A673 (cell line): ENCODE measurements at regions not wholly inside any gene's neighbourhood (a gene's known extent, or its start where the extent isn't known, plus 50 kb on each side); places are given as distances from the start of the nearest gene placed in this dataset.

Source experiments
- BruUV-seq: library from RNA; stranded (reverse); fragments of 400-500 nt; replicated peaks from 2 replicates; lab custom pipeline; 2021; lab: Mats Ljungman, UMichigan
- CTCF ChIA-PET: fragments of 300-600 bp; sonication (Branson Sonifier 250); formaldehyde crosslinking; loops from one replicate; lab custom pipeline; 2022; ENCODE audit warnings: antibody characterized with exemption; lab: Charles Lee
- POLR2A ChIA-PET: fragments of 300-600 bp; sonication (Branson Sonifier 250); formaldehyde crosslinking; loops from one replicate; lab custom pipeline; 2022; ENCODE audit warnings: antibody characterized with exemption; ENCODE audit not compliant: low non-redundant PET; lab: Charles Lee
- DNase-seq: peaks from one replicate; pipeline ENCODE4 v3.0.0-alpha.2; 2015; ENCODE audit warnings: low spot score
- H3K27ac ChIP-seq: fragments of 200-600 bp; sonication (generic); 2 replicates; pipeline ENCODE4 v1.5.1; 2016; ENCODE audit warnings: mixed run types, low read depth, mild to moderate bottlenecking, mixed read lengths, antibody characterized with exemption, low read length; ENCODE audit not compliant: poor library complexity, severe bottlenecking
- H3K27me3 ChIP-seq: fragments of 200-600 bp; sonication (generic); replicated peaks from 2 replicates; pipeline ENCODE4 v1.6.1; 2017; ENCODE audit warnings: mixed run types, low read depth, mild to moderate bottlenecking, mixed read lengths, antibody characterized with exemption, low read length; ENCODE audit not compliant: insufficient read depth, poor library complexity
- H3K36me3 ChIP-seq: fragments of 200-600 bp; sonication (generic); 2 replicates; pipeline ENCODE4 v1.6.1; 2016; ENCODE audit warnings: mixed run types, mild to moderate bottlenecking, mixed read lengths, antibody characterized with exemption, low read length; ENCODE audit not compliant: insufficient read depth, poor library complexity, severe bottlenecking
- H3K4me1 ChIP-seq: fragments of 200-600 bp; sonication (generic); 2 replicates; pipeline ENCODE4 v1.6.1; 2017; ENCODE audit warnings: mixed run types, mild to moderate bottlenecking, mixed read lengths, antibody characterized with exemption, low read length; ENCODE audit not compliant: insufficient read depth, poor library complexity, severe bottlenecking
- H3K4me3 ChIP-seq: fragments of 200-600 bp; sonication (generic); 2 replicates; pipeline ENCODE4 v1.5.1; 2016; ENCODE audit warnings: low read depth, mixed run types, mild to moderate bottlenecking, mixed read lengths, low read length; ENCODE audit not compliant: poor library complexity, severe bottlenecking
- H3K9me3 ChIP-seq: fragments of 200-600 bp; sonication (generic); 2 replicates; pipeline ENCODE4 v1.6.1; 2016; ENCODE audit warnings: mixed run types, low read depth, mild to moderate bottlenecking, mixed read lengths, antibody characterized with exemption, low read length; ENCODE audit not compliant: poor library complexity, severe bottlenecking
- EZH2 ChIP-seq: fragments of 200-600 bp; sonication (generic); IDR thresholded peaks from 2 replicates; pipeline ENCODE4 v1.6.1; 2017; ENCODE audit warnings: borderline replicate concordance, low read depth, mild to moderate bottlenecking, mixed read lengths, antibody characterized with exemption, low read length; ENCODE audit not compliant: poor library complexity, severe bottlenecking
- intact Hi-C: fragments of 100-400 bp; cut with micrococcal nuclease; formaldehyde crosslinking; loops from one replicate; pipeline ENCODE4 v1.10.0; 2022; ENCODE audit not compliant: unreplicated experiment
- TF ChIP-seq, protein P1 (sequence below): fragments of 300-800, 200-600 bp; sonication (generic); conservative IDR thresholded peaks from 2 replicates; pipeline ENCODE4 v1.5.1; 2017; ENCODE audit warnings: low read depth, mild to moderate bottlenecking, antibody characterized with exemption, low read length, moderate library complexity, mixed read lengths

DNA sequence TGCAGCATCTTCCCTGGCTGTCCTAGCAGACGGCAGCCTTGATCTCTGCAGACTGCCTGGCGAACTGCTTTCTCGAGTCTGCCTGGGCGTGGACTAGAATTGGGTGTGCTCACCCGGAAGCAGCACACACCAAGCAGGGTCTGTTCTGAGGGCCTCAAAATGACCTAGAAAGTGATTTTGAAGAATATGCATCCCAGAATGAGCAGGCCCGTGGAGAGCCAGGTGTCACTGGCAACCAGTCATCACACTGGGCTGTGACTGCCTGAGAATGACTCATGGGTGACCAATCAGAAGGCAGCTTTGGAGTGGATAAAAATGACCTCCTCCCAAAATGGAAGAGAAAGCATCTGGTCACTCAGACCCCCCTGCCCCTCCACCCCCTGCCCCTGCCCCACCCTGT, 114.9 kb upstream of the NECTIN1 start:
- no peaks in the 10 kb centered on the region for H3K4me1 ChIP-seq
- H3K27ac ChIP-seq: no peak overlapping the region
- no peak for TF ChIP-seq EZH2
- TF ChIP-seq, protein P1, sequence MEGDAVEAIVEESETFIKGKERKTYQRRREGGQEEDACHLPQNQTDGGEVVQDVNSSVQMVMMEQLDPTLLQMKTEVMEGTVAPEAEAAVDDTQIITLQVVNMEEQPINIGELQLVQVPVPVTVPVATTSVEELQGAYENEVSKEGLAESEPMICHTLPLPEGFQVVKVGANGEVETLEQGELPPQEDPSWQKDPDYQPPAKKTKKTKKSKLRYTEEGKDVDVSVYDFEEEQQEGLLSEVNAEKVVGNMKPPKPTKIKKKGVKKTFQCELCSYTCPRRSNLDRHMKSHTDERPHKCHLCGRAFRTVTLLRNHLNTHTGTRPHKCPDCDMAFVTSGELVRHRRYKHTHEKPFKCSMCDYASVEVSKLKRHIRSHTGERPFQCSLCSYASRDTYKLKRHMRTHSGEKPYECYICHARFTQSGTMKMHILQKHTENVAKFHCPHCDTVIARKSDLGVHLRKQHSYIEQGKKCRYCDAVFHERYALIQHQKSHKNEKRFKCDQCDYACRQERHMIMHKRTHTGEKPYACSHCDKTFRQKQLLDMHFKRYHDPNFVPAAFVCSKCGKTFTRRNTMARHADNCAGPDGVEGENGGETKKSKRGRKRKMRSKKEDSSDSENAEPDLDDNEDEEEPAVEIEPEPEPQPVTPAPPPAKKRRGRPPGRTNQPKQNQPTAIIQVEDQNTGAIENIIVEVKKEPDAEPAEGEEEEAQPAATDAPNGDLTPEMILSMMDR: no peak
- ChIA-PET POLR2A (interaction anchor here (0.5 kb wide), 1 partner anchor 907 kb away, joined by 10 read pairs; no protein-coding TSS in a partner anchor), CTCF (no interaction called here)
- H3K4me3 ChIP-seq: no peak overlapping the region
- DNase-seq: no peak
- H3K9me3 ChIP-seq: no peaks in the 10 kb centered on the region
- intact Hi-C loops: no loop called here
- no peaks in the 10 kb centered on the region for H3K36me3 ChIP-seq
- H3K27me3 ChIP-seq: peaks cover 10% of the 10 kb centered on the region
- no TSS peak for BruUV-seq

DNA sequence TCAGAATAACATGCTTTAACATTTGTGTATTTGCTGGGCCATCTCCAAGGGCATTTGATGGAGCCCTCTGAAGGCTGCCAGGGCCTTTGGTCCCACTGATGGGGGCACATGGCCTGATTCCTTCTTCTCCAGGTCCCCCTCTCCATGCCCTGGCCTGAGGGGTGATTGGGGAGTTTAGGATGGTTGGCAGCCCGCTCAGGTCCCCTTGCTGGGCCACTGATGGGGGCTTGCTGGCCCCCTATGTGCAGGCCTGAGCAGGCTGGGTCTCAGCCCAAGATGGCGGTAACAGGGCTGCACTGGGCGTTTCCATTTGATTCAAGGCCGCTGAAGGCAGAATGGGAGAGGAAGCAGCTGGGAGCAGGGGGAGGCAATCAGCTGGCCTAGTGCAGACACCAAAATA, 113.7 kb upstream of the NECTIN1 start:
- Histone ChIP-seq H3K9me3 (no peaks in the 10 kb centered on the region), H3K27ac (no peak overlapping the region), H3K27me3 (peaks cover 14% of the 10 kb centered on the region), H3K36me3 (no peaks in the 10 kb centered on the region), H3K4me3 (no peak overlapping the region), H3K4me1 (no peaks in the 10 kb centered on the region)
- TF ChIP-seq, protein P1: no peak
- no peak for TF ChIP-seq EZH2
- no peak for DNase-seq
- intact Hi-C loops: no loop called here
- BruUV-seq: no TSS peak
- POLR2A ChIA-PET: no interaction called here
- CTCF ChIA-PET: no interaction called here

- Histone ChIP-seq H3K27me3 (peaks cover 14% of the 10 kb centered on the region), H3K4me1 (no peaks in the 10 kb centered on the region), H3K36me3 (no peaks in the 10 kb centered on the region), H3K27ac (no peak overlapping the region), H3K4me3 (no peak overlapping the region), H3K9me3 (no peaks in the 10 kb centered on the region)
- TF ChIP-seq, protein P1: no peak
- TF ChIP-seq EZH2: no peak
- intact Hi-C loops: no loop called here
- DNase-seq: no peak
- CTCF ChIA-PET: no interaction called here
- no TSS peak for BruUV-seq
- POLR2A ChIA-PET: no interaction called here
Measured at GRCh38 chr11:119839476-119840133, 110.6 kb upstream of the NECTIN1 start.
